ENCODE measurements at regions not wholly inside any gene's neighbourhood (a gene's known extent, or its start where the extent isn't known, plus 50 kb on each side); places are given as distances from the start of the nearest gene placed in this dataset.

DNA sequence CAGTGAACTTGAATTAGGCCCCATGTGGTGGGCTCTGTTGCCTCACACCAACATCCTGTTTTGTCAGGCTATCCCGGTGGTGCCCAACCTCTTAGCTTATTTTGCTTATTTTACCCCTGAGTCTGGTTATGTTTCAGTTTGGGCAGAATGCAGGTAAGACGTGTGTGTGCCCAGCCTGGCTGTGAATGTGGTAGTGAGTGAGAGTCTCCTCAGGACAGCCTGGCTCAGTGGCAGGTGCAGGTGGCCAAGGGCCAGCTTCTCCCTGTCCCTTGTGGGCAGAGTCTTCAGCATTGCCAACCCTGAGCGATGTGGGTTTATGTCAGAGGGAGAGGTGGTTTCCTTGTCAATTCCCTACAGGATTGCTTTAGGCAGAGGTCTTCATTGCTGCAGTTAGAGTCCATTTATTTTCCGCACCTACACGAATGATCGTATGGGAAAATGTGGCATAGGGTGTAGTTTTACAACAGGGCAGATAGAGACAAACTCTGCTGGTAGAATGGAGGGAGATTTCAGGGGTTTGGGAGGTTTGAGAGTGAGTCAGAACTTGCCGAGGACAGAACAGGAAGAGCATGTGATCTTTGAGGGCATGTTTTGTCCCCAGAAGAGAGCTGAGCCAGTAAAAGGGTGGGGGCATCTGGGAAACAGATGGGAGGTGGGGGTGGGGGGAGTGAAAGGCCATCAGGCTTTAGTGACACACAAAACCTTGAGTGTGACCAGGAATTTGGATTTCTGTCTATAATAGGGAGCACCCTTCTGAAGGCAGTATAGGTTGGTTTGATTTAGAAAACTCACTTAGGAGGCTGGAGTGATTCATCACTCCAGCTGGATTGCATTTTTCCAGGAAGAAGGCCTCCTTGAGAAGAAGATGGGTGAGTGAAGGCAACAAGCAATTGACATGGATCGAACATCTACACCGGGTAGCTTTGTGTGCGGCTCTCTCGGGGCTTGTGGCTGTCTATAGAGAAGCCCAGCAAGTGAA lies 156.2 kb upstream of the CELF4 start:
- TF ChIP-seq, protein P1, sequence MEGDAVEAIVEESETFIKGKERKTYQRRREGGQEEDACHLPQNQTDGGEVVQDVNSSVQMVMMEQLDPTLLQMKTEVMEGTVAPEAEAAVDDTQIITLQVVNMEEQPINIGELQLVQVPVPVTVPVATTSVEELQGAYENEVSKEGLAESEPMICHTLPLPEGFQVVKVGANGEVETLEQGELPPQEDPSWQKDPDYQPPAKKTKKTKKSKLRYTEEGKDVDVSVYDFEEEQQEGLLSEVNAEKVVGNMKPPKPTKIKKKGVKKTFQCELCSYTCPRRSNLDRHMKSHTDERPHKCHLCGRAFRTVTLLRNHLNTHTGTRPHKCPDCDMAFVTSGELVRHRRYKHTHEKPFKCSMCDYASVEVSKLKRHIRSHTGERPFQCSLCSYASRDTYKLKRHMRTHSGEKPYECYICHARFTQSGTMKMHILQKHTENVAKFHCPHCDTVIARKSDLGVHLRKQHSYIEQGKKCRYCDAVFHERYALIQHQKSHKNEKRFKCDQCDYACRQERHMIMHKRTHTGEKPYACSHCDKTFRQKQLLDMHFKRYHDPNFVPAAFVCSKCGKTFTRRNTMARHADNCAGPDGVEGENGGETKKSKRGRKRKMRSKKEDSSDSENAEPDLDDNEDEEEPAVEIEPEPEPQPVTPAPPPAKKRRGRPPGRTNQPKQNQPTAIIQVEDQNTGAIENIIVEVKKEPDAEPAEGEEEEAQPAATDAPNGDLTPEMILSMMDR (IDR thresholded peaks at IDR 0.05 in 8 of 11, conservative IDR thresholded peaks at IDR 0.05 in 3 of 11) = no peak
- TF ChIP-seq POLR2A (IDR thresholded peaks at IDR 0.05) = no peak
- no peak for TF ChIP-seq POLR2AphosphoS5 (IDR thresholded peaks at IDR 0.05)
